ENCODE measurements at regions not wholly inside any gene's neighbourhood (a gene's known extent, or its start where the extent isn't known, plus 50 kb on each side); places are given as distances from the start of the nearest gene placed in this dataset.

DNA sequence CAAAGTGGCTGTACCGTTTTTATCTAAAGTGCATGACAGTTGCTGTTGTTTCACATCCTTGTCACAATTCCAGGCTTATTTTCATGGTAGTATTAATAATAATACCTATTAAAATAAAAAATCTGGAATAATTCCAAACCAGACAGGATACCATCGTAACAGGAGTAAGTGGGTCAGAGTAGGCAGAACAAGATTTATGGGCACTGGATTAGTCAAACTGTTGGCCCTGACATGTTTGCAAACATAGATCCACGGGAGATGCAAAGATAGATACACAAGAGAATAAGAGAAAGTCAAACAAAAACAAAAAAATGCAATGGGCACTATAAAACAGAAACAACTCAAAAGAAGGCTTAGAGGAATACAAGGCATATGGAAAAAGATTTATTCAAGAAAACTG, 449.5 kb upstream of the HS3ST1 start:
- Histone ChIP-seq H3K27me3 (replicated peaks in 2 of 5; ENCODE audit: control insufficient read depth in 4 of 5, insufficient read depth in 5 of 5, low read length in 4 of 5) (no peaks in the 10 kb centered on the region), H3K27ac (ENCODE audit: insufficient read depth in 1 of 2, low read depth in 1 of 2, low read length in 2 of 2, poor library complexity in 1 of 2, severe bottlenecking in 2 of 2) (no peak overlapping the region), H3K4me3 (ENCODE audit: control insufficient read depth in 1 of 7, extremely low read depth in 1 of 7, insufficient read depth in 4 of 7, low read depth in 2 of 7, low read length in 6 of 7) (no peak overlapping the region), H3K9me3 (ENCODE audit: control extremely low read depth in 1 of 5, control insufficient read depth in 4 of 5, insufficient read depth in 2 of 5, low read depth in 1 of 5, low read length in 4 of 5) (peaks cover 0 to 7% (median 4%) of the 10 kb centered on the region in 5 experiments), H3K36me3 (ENCODE audit: control insufficient read depth in 4 of 4, insufficient read depth in 4 of 4, low read length in 3 of 4) (no peaks in the 10 kb centered on the region), H3K4me1 (ENCODE audit: control extremely low read depth in 1 of 4, control insufficient read depth in 4 of 4, insufficient read depth in 4 of 4, low read length in 3 of 4) (no peaks in the 10 kb centered on the region)
- ChIA-PET POLR2A (no interaction called here), CTCF (interaction anchor here (0.5 kb wide), 1 partner anchor 1966 kb away, joined by 3 read pairs; no protein-coding TSS in a partner anchor)
- 100% methylated on average over 1 of the region's 3 CpGs for WGBS (ENCODE audit: insufficient coverage)
- no peak for DNase-seq

DNA sequence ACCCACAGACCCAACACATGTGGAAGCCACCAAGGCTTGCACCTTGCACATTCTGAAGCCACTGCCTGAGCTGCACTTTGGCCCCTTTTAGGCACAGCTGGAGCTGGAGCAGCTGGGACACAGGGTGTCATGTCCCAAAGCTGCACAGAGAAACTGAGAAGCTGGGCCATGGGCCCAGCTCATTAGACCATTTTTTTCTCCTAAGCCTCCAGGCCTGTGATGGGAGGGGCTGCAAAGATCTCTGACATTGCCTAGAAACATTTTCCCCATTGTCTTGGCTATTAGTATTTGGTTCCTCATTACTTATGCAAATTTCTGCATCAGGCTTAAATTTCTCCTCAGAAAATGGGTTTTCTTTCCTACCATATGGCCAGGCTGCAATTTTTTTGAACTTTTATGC, 447.4 kb upstream of the HS3ST1 start:
- CTCF ChIA-PET = no interaction called here
- peaks cover 0 to 7% (median 4%) of the 10 kb centered on the region in 5 experiments for H3K9me3 ChIP-seq (ENCODE audit: control extremely low read depth in 1 of 5, control insufficient read depth in 4 of 5, insufficient read depth in 2 of 5, low read depth in 1 of 5, low read length in 4 of 5)
- POLR2A ChIA-PET = no interaction called here

GRCh38 chr4:11869191-11869870, 440.6 kb upstream of the HS3ST1 start:
- ChIA-PET POLR2A (no interaction called here), CTCF (no interaction called here)
- no peaks in the 10 kb centered on the region for H3K4me1 ChIP-seq (ENCODE audit: control extremely low read depth in 1 of 4, control insufficient read depth in 4 of 4, insufficient read depth in 4 of 4, low read length in 3 of 4)
- H3K4me3 ChIP-seq (ENCODE audit: control insufficient read depth in 1 of 7, extremely low read depth in 1 of 7, insufficient read depth in 4 of 7, low read depth in 2 of 7, low read length in 6 of 7) = no peak overlapping the region
- H3K36me3 ChIP-seq (ENCODE audit: control insufficient read depth in 4 of 4, insufficient read depth in 4 of 4, low read length in 3 of 4) = no peaks in the 10 kb centered on the region
- no peaks in the 10 kb centered on the region for H3K9me3 ChIP-seq (ENCODE audit: control extremely low read depth in 1 of 5, control insufficient read depth in 4 of 5, insufficient read depth in 2 of 5, low read depth in 1 of 5, low read length in 4 of 5)
- no peak for DNase-seq
- no peaks in the 10 kb centered on the region for H3K27me3 ChIP-seq (replicated peaks in 2 of 5; ENCODE audit: control insufficient read depth in 4 of 5, insufficient read depth in 5 of 5, low read length in 4 of 5)
- WGBS (ENCODE audit: insufficient coverage) = 79% methylated on average over 2 of the region's 6 CpGs
- no peak overlapping the region for H3K27ac ChIP-seq (ENCODE audit: insufficient read depth in 1 of 2, low read depth in 1 of 2, low read length in 2 of 2, poor library complexity in 1 of 2, severe bottlenecking in 2 of 2)

More for the DNA sequence above, 447.4 kb upstream of the HS3ST1 start:
- no peaks in the 10 kb centered on the region for H3K36me3 ChIP-seq (ENCODE audit: control insufficient read depth in 4 of 4, insufficient read depth in 4 of 4, low read length in 3 of 4)
- no peak overlapping the region for H3K27ac ChIP-seq (ENCODE audit: insufficient read depth in 1 of 2, low read depth in 1 of 2, low read length in 2 of 2, poor library complexity in 1 of 2, severe bottlenecking in 2 of 2)
- DNase-seq = no peak
- no peaks in the 10 kb centered on the region for H3K27me3 ChIP-seq (replicated peaks in 2 of 5; ENCODE audit: control insufficient read depth in 4 of 5, insufficient read depth in 5 of 5, low read length in 4 of 5)
- no peaks in the 10 kb centered on the region for H3K4me1 ChIP-seq (ENCODE audit: control extremely low read depth in 1 of 4, control insufficient read depth in 4 of 4, insufficient read depth in 4 of 4, low read length in 3 of 4)
- H3K4me3 ChIP-seq (ENCODE audit: control insufficient read depth in 1 of 7, extremely low read depth in 1 of 7, insufficient read depth in 4 of 7, low read depth in 2 of 7, low read length in 6 of 7) = no peak overlapping the region

DNA sequence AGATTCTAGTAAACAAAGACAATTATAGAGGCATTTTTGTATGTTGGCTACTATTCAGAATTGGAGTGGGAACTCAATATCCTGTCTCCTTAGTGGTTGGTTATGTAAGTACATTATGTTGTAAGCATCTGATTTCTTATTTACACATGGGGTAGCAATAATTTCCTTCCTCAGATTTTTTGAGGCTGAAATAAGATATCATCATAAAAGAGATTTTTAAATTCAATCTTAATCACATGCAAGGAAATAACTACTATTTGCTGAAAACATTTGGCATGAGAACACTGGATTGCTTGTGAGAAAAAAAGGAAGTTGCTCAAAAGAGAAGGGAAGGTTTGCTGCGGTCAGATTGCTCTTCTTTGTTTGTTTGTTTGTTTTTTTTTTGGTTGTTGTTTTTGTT, 437.7 kb upstream of the HS3ST1 start:
- no peaks in the 10 kb centered on the region for H3K27me3 ChIP-seq (replicated peaks in 2 of 5; ENCODE audit: control insufficient read depth in 4 of 5, insufficient read depth in 5 of 5, low read length in 4 of 5)
- H3K4me3 ChIP-seq (ENCODE audit: control insufficient read depth in 1 of 7, extremely low read depth in 1 of 7, insufficient read depth in 4 of 7, low read depth in 2 of 7, low read length in 6 of 7) = no peak overlapping the region
- peak in 2 of 3 donors; percentile 8 to 21 for DNase-seq
- POLR2A ChIA-PET = no interaction called here
- H3K4me1 ChIP-seq (ENCODE audit: control extremely low read depth in 1 of 4, control insufficient read depth in 4 of 4, insufficient read depth in 4 of 4, low read length in 3 of 4) = no peaks in the 10 kb centered on the region
- no peak overlapping the region for H3K27ac ChIP-seq (ENCODE audit: insufficient read depth in 1 of 2, low read depth in 1 of 2, low read length in 2 of 2, poor library complexity in 1 of 2, severe bottlenecking in 2 of 2)
- no peaks in the 10 kb centered on the region for H3K9me3 ChIP-seq (ENCODE audit: control extremely low read depth in 1 of 5, control insufficient read depth in 4 of 5, insufficient read depth in 2 of 5, low read depth in 1 of 5, low read length in 4 of 5)
- WGBS (ENCODE audit: insufficient coverage) = 0% methylated on average over 1 of the region's 1 CpG
- CTCF ChIA-PET = no interaction called here
- no peaks in the 10 kb centered on the region for H3K36me3 ChIP-seq (ENCODE audit: control insufficient read depth in 4 of 4, insufficient read depth in 4 of 4, low read length in 3 of 4)

DNA sequence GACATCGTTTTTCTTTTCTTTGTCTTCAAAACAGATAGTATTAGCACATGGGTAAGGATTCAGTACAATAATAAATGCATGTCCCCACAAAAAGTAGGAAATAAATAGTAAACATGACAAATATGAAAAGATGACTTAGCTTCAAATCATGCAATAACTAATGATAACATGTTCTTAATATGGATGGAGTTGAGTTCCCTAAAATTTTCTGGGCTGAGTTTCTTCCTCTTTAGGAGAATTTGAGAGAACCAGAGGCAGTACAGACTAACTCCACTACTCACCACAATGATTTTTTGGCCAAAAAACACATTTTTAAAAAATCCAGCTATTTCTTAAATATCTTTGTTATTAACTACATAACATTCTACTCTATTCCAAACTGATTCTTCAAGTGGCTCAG, 432.3 kb upstream of the HS3ST1 start:
- no CpG with 5 or more reads among the region's 1 CpG for WGBS (ENCODE audit: insufficient coverage)
- Histone ChIP-seq H3K9me3 (ENCODE audit: control extremely low read depth in 1 of 5, control insufficient read depth in 4 of 5, insufficient read depth in 2 of 5, low read depth in 1 of 5, low read length in 4 of 5) (no peaks in the 10 kb centered on the region), H3K27me3 (replicated peaks in 2 of 5; ENCODE audit: control insufficient read depth in 4 of 5, insufficient read depth in 5 of 5, low read length in 4 of 5) (no peaks in the 10 kb centered on the region), H3K4me3 (ENCODE audit: control insufficient read depth in 1 of 7, extremely low read depth in 1 of 7, insufficient read depth in 4 of 7, low read depth in 2 of 7, low read length in 6 of 7) (no peak overlapping the region), H3K36me3 (ENCODE audit: control insufficient read depth in 4 of 4, insufficient read depth in 4 of 4, low read length in 3 of 4) (no peaks in the 10 kb centered on the region), H3K4me1 (ENCODE audit: control extremely low read depth in 1 of 4, control insufficient read depth in 4 of 4, insufficient read depth in 4 of 4, low read length in 3 of 4) (no peaks in the 10 kb centered on the region), H3K27ac (ENCODE audit: insufficient read depth in 1 of 2, low read depth in 1 of 2, low read length in 2 of 2, poor library complexity in 1 of 2, severe bottlenecking in 2 of 2) (no peak overlapping the region)
- DNase-seq = no peak
- ChIA-PET POLR2A (no interaction called here), CTCF (no interaction called here)

DNA sequence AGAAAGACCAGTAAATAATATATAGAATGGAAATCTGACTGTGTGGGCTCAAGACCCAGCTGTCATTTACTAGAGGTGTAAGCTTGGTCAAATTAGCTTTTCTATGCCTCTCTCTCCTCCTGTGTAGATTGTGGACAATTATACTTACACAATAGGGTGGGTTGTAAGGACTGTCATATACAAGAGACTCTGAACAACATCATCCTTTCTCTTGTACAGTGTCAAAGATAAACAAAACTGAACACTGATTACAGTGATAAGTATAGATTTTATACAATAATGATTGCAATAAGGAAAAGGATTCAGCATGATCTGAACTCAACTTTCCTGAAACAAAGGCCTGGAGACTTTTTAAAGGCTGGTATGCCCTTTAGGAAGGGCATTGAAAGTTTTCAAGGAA, 429.2 kb upstream of the HS3ST1 start:
- Histone ChIP-seq H3K27ac (ENCODE audit: insufficient read depth in 1 of 2, low read depth in 1 of 2, low read length in 2 of 2, poor library complexity in 1 of 2, severe bottlenecking in 2 of 2) (no peak overlapping the region), H3K36me3 (ENCODE audit: control insufficient read depth in 4 of 4, insufficient read depth in 4 of 4, low read length in 3 of 4) (no peaks in the 10 kb centered on the region), H3K4me3 (ENCODE audit: control insufficient read depth in 1 of 7, extremely low read depth in 1 of 7, insufficient read depth in 4 of 7, low read depth in 2 of 7, low read length in 6 of 7) (no peak overlapping the region), H3K4me1 (ENCODE audit: control extremely low read depth in 1 of 4, control insufficient read depth in 4 of 4, insufficient read depth in 4 of 4, low read length in 3 of 4) (no peaks in the 10 kb centered on the region), H3K27me3 (replicated peaks in 2 of 5; ENCODE audit: control insufficient read depth in 4 of 5, insufficient read depth in 5 of 5, low read length in 4 of 5) (no peaks in the 10 kb centered on the region), H3K9me3 (ENCODE audit: control extremely low read depth in 1 of 5, control insufficient read depth in 4 of 5, insufficient read depth in 2 of 5, low read depth in 1 of 5, low read length in 4 of 5) (no peaks in the 10 kb centered on the region)
- ChIA-PET POLR2A (no interaction called here), CTCF (no interaction called here)
- DNase-seq = no peak

DNA sequence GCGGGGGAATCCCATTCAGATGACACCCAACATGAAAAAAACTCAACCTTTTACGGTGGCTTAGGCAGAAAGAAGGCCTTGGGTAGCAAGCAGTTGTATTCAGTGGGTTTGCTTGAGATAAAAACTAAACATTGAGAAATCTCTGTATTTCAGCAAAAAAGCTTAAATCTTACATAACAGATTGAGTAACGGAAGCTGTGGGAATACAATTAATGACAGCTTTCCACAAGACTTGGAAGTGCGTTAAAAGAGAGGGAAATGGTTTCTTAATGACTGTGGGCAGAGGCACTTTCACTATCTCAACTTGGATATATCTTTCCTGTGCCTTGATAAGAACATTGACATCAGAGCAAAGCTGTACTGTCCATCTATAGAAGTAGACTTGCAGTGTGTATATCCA, 418.5 kb upstream of the HS3ST1 start:
- no peaks in the 10 kb centered on the region for H3K27me3 ChIP-seq (replicated peaks in 2 of 5; ENCODE audit: control insufficient read depth in 4 of 5, insufficient read depth in 5 of 5, low read length in 4 of 5)

More for the DNA sequence above, 418.5 kb upstream of the HS3ST1 start:
- H3K9me3 ChIP-seq (ENCODE audit: control extremely low read depth in 1 of 5, control insufficient read depth in 4 of 5, insufficient read depth in 2 of 5, low read depth in 1 of 5, low read length in 4 of 5) = no peaks in the 10 kb centered on the region
- CTCF ChIA-PET = no interaction called here
- H3K36me3 ChIP-seq (ENCODE audit: control insufficient read depth in 4 of 4, insufficient read depth in 4 of 4, low read length in 3 of 4) = no peaks in the 10 kb centered on the region
- peaks cover 0 to 9% (median 3%) of the 10 kb centered on the region in 4 experiments for H3K4me1 ChIP-seq (ENCODE audit: control extremely low read depth in 1 of 4, control insufficient read depth in 4 of 4, insufficient read depth in 4 of 4, low read length in 3 of 4)
- POLR2A ChIA-PET = no interaction called here
- 0% methylated on average over 1 of the region's 4 CpGs for WGBS (ENCODE audit: insufficient coverage)
- H3K4me3 ChIP-seq (ENCODE audit: control insufficient read depth in 1 of 7, extremely low read depth in 1 of 7, insufficient read depth in 4 of 7, low read depth in 2 of 7, low read length in 6 of 7) = peak overlapping the region in 1 of 7 experiments; percentile 27
- H3K27ac ChIP-seq (ENCODE audit: insufficient read depth in 1 of 2, low read depth in 1 of 2, low read length in 2 of 2, poor library complexity in 1 of 2, severe bottlenecking in 2 of 2) = no peak overlapping the region
- DNase-seq = peak in 2 of 3 donors; percentile 29 to 43
